Body of pancreas (tissue), 4 donors: ENCODE measurements at regions not wholly inside any gene's neighbourhood (a gene's known extent, or its start where the extent isn't known, plus 50 kb on each side); places are given as distances from the start of the nearest gene placed in this dataset.

Experiments used
- POLR2A ChIP-seq, 3 donors: fragments of 450-650 bp; IDR thresholded peaks; one replicate each; pipeline ENCODE4 v1.6.1; 2016; ENCODE audit warnings: antibody characterized with exemption in 3 of 3, mild to moderate bottlenecking in 2 of 3
- TF ChIP-seq, protein P1 (sequence below), 7 experiments: fragments of 450-650 bp in 4 of 7; fragments of 200-600 bp in 3 of 7; sonication (generic) in 3 of 7; IDR thresholded peaks; one replicate each; pipeline ENCODE4 v1.5.1; 2016 to 2019; ENCODE audit warnings: antibody characterized with exemption in 7 of 7

GRCh38 chr3:63179862-63180522, 98.1 kb upstream of the SYNPR start:
- TF ChIP-seq, protein P1, sequence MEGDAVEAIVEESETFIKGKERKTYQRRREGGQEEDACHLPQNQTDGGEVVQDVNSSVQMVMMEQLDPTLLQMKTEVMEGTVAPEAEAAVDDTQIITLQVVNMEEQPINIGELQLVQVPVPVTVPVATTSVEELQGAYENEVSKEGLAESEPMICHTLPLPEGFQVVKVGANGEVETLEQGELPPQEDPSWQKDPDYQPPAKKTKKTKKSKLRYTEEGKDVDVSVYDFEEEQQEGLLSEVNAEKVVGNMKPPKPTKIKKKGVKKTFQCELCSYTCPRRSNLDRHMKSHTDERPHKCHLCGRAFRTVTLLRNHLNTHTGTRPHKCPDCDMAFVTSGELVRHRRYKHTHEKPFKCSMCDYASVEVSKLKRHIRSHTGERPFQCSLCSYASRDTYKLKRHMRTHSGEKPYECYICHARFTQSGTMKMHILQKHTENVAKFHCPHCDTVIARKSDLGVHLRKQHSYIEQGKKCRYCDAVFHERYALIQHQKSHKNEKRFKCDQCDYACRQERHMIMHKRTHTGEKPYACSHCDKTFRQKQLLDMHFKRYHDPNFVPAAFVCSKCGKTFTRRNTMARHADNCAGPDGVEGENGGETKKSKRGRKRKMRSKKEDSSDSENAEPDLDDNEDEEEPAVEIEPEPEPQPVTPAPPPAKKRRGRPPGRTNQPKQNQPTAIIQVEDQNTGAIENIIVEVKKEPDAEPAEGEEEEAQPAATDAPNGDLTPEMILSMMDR (IDR thresholded peaks at IDR 0.05) = no peak
- TF ChIP-seq POLR2A (IDR thresholded peaks at IDR 0.05) = no peak
